ENCODE measurements at regions not wholly inside any gene's neighbourhood (a gene's known extent, or its start where the extent isn't known, plus 50 kb on each side); places are given as distances from the start of the nearest gene placed in this dataset.

GRCh38 chr6:155970876-155971708 is 515.5 kb upstream of the NOX3 start:
- 82% methylated on average over 7 of the region's 7 CpGs for WGBS
- DNase-seq (ENCODE audit: extremely low spot score) = no peak
- H3K4me1 ChIP-seq = peaks cover 0 to 5% (median 0%) of the 10 kb centered on the region in 4 donors
- H3K27me3 ChIP-seq = no peaks in the 10 kb centered on the region
- H3K36me3 ChIP-seq = no peaks in the 10 kb centered on the region
- intact Hi-C loops (cut with DNase I) = no loop called here
- H3K9me3 ChIP-seq = no peaks in the 10 kb centered on the region
- no peak overlapping the region for H3K27ac ChIP-seq (replicated peaks in 1 of 4)
- H3K4me3 ChIP-seq = no peak overlapping the region
- TF ChIP-seq CTCF (IDR thresholded peaks at IDR 0.05) (no peak), POLR2AphosphoS5 (IDR thresholded peaks at IDR 0.05) (no peak), POLR2A (IDR thresholded peaks at IDR 0.05; ENCODE audit: low read depth) (no peak), EP300 (IDR thresholded peaks at IDR 0.05) (no peak)

GRCh38 chr6:155970472-155970871 is 514.8 kb upstream of the NOX3 start:
- intact Hi-C loops (cut with DNase I) = no loop called here
- TF ChIP-seq CTCF (IDR thresholded peaks at IDR 0.05) (no peak), EP300 (IDR thresholded peaks at IDR 0.05) (no peak), POLR2AphosphoS5 (IDR thresholded peaks at IDR 0.05) (no peak), POLR2A (IDR thresholded peaks at IDR 0.05; ENCODE audit: low read depth) (no peak)

GRCh38 chr6:155968921-155969320 is 513.3 kb upstream of the NOX3 start:
- DNase-seq (ENCODE audit: extremely low spot score) = no peak
- Histone ChIP-seq H3K27me3 (no peaks in the 10 kb centered on the region), H3K36me3 (no peaks in the 10 kb centered on the region), H3K4me3 (no peak overlapping the region), H3K9me3 (no peaks in the 10 kb centered on the region), H3K27ac (replicated peaks in 1 of 4) (no peak overlapping the region), H3K4me1 (peaks cover 0 to 5% (median 0%) of the 10 kb centered on the region in 4 donors)
- intact Hi-C loops (cut with DNase I) = no loop called here
- no peak for TF ChIP-seq POLR2A (IDR thresholded peaks at IDR 0.05; ENCODE audit: low read depth)
- no peak for TF ChIP-seq EP300 (IDR thresholded peaks at IDR 0.05)
- no peak for TF ChIP-seq POLR2AphosphoS5 (IDR thresholded peaks at IDR 0.05)
- TF ChIP-seq CTCF (IDR thresholded peaks at IDR 0.05) = no peak
- 84% methylated on average over 1 of the region's 1 CpG for WGBS

More at GRCh38 chr6:155970472-155970871, 514.8 kb upstream of the NOX3 start:
- H3K4me3 ChIP-seq = no peak overlapping the region
- H3K9me3 ChIP-seq = no peaks in the 10 kb centered on the region
- H3K36me3 ChIP-seq = no peaks in the 10 kb centered on the region
- DNase-seq (ENCODE audit: extremely low spot score) = no peak
- H3K27me3 ChIP-seq = no peaks in the 10 kb centered on the region
- H3K27ac ChIP-seq (replicated peaks in 1 of 4) = no peak overlapping the region
- peaks cover 0 to 5% (median 0%) of the 10 kb centered on the region in 4 donors for H3K4me1 ChIP-seq

- H3K27me3 ChIP-seq = no peaks in the 10 kb centered on the region
- no peaks in the 10 kb centered on the region for H3K4me1 ChIP-seq
- no peaks in the 10 kb centered on the region for H3K9me3 ChIP-seq
- DNase-seq (ENCODE audit: extremely low spot score) = no peak
- H3K36me3 ChIP-seq = no peaks in the 10 kb centered on the region
- no peak overlapping the region for H3K4me3 ChIP-seq
- WGBS = 73% methylated on average over 3 of the region's 3 CpGs
- TF ChIP-seq POLR2AphosphoS5 (IDR thresholded peaks at IDR 0.05) = no peak
- no peak for TF ChIP-seq POLR2A (IDR thresholded peaks at IDR 0.05; ENCODE audit: low read depth)
- no peak for TF ChIP-seq EP300 (IDR thresholded peaks at IDR 0.05)
- no peak for TF ChIP-seq CTCF (IDR thresholded peaks at IDR 0.05)
- no peak overlapping the region for H3K27ac ChIP-seq (replicated peaks in 1 of 4)
- intact Hi-C loops (cut with DNase I) = no loop called here
Measured at GRCh38 chr6:155967322-155967721, 511.7 kb upstream of the NOX3 start.

Data from esophagus muscularis mucosa (tissue), 4 donors.